Chondrocyte (in vitro differentiated cells): ENCODE measurements at regions not wholly inside any gene's neighbourhood (a gene's known extent, or its start where the extent isn't known, plus 50 kb on each side); places are given as distances from the start of the nearest gene placed in this dataset.

Experiments
- DNase-seq: peaks from one replicate; pipeline ENCODE4 v3.0.0; 2021; ENCODE audit warnings: mixed read lengths, low spot score
- H3K27ac Mint-ChIP-seq: one replicate; pipeline ENCODE4 v1.8.0; 2021; ENCODE audit warnings: mild to moderate bottlenecking, moderate library complexity, mixed read lengths; ENCODE audit not compliant: unreplicated experiment
- H3K27me3 Mint-ChIP-seq: 2 replicates; pipeline ENCODE4 v1.8.0; 2021; ENCODE audit warnings: low read depth, mixed read lengths
- H3K36me3 Mint-ChIP-seq: 2 replicates; pipeline ENCODE4 v1.8.0; 2021; ENCODE audit warnings: low read depth, mixed read lengths
- H3K4me1 Mint-ChIP-seq: 2 replicates; pipeline ENCODE4 v1.8.0; 2021; ENCODE audit warnings: low read depth, mild to moderate bottlenecking, mixed read lengths
- H3K4me3 Mint-ChIP-seq: one replicate; pipeline ENCODE4 v1.8.0; 2021; ENCODE audit warnings: mild to moderate bottlenecking, moderate library complexity, mixed read lengths; ENCODE audit not compliant: unreplicated experiment
- H3K9me3 Mint-ChIP-seq: 2 replicates; pipeline ENCODE4 v1.8.0; 2021; ENCODE audit warnings: low read depth, mixed read lengths
- CTCF ChIP-seq: fragments of 200-600 bp; sonication (generic); IDR thresholded peaks from 2 replicates; pipeline ENCODE4 v1.5.0; 2021; ENCODE audit warnings: antibody characterized with exemption, mild to moderate bottlenecking, moderate library complexity

GRCh38 chr7:153640586-153640985 is 411.6 kb upstream of the DPP6 start:
- Mint-ChIP-seq H3K4me3 (no peak overlapping the region), H3K9me3 (peaks cover 72% of the 10 kb centered on the region), H3K27me3 (no peaks in the 10 kb centered on the region), H3K27ac (no peak overlapping the region), H3K36me3 (no peaks in the 10 kb centered on the region), H3K4me1 (no peaks in the 10 kb centered on the region)
- TF ChIP-seq CTCF, result no peak
- no peak for DNase-seq

- Mint-ChIP-seq H3K27ac (no peak overlapping the region), H3K4me3 (no peak overlapping the region), H3K9me3 (peaks cover 70% of the 10 kb centered on the region), H3K4me1 (no peaks in the 10 kb centered on the region), H3K27me3 (no peaks in the 10 kb centered on the region), H3K36me3 (no peaks in the 10 kb centered on the region)
- TF ChIP-seq CTCF, result no peak
- DNase-seq, result no peak
Observed at GRCh38 chr7:153641199-153641598, 411.0 kb upstream of the DPP6 start.

GRCh38 chr7:153642989-153643388 is 409.2 kb upstream of the DPP6 start:
- peaks cover 66% of the 10 kb centered on the region for H3K9me3 Mint-ChIP-seq
- H3K4me3 Mint-ChIP-seq, result no peak overlapping the region
- TF ChIP-seq CTCF, result no peak
- DNase-seq, result no peak
- H3K27me3 Mint-ChIP-seq, result no peaks in the 10 kb centered on the region
- H3K27ac Mint-ChIP-seq, result no peak overlapping the region
- H3K36me3 Mint-ChIP-seq, result no peaks in the 10 kb centered on the region
- H3K4me1 Mint-ChIP-seq, result no peaks in the 10 kb centered on the region

- DNase-seq, result no peak
- TF ChIP-seq CTCF, result no peak
- no peaks in the 10 kb centered on the region for H3K4me1 Mint-ChIP-seq
- no peaks in the 10 kb centered on the region for H3K27me3 Mint-ChIP-seq
- H3K36me3 Mint-ChIP-seq, result peaks cover 2% of the 10 kb centered on the region
- H3K27ac Mint-ChIP-seq, result no peak overlapping the region
- H3K4me3 Mint-ChIP-seq, result no peak overlapping the region
- H3K9me3 Mint-ChIP-seq, result peaks cover 49% of the 10 kb centered on the region
Observed at GRCh38 chr7:153657182-153657800, 394.9 kb upstream of the DPP6 start.

GRCh38 chr7:153675131-153675530 is 377.1 kb upstream of the DPP6 start:
- Mint-ChIP-seq H3K36me3 (no peaks in the 10 kb centered on the region), H3K4me3 (no peak overlapping the region), H3K9me3 (peaks cover 67% of the 10 kb centered on the region), H3K27ac (no peak overlapping the region), H3K4me1 (no peaks in the 10 kb centered on the region), H3K27me3 (no peaks in the 10 kb centered on the region)
- DNase-seq, result no peak
- TF ChIP-seq CTCF, result no peak
